ENCODE measurements at regions not wholly inside any gene's neighbourhood (a gene's known extent, or its start where the extent isn't known, plus 50 kb on each side); places are given as distances from the start of the nearest gene placed in this dataset.

- TF ChIP-seq POLR2A (IDR thresholded peaks at IDR 0.05; ENCODE audit: insufficient read depth in 1 of 2, low read depth in 2 of 2, low read length in 2 of 2) (no peak), CTCF (CRISPR knock-in tag; IDR thresholded peaks at IDR 0.05) (no peak)
These were observed 172.8 kb upstream of the CDH5 start for GRCh38 chr16:66193543-66194229.
